ENCODE measurements at regions not wholly inside any gene's neighbourhood (a gene's known extent, or its start where the extent isn't known, plus 50 kb on each side); places are given as distances from the start of the nearest gene placed in this dataset.
"Not testable (repeated sequence)": the region's sequence is repeated elsewhere in the genome, so short reads cannot be mapped to it uniquely, and the experiment has no call there.

- DNase-seq (ENCODE audit: low spot score), result no peak
These were observed 85.7 kb downstream of the SUCLG1 start for GRCh38 chr2:84373391-84373790.

- DNase-seq (ENCODE audit: low spot score), result no peak
These were observed 96.5 kb downstream of the SUCLG1 start for GRCh38 chr2:84362541-84362940.

DNA sequence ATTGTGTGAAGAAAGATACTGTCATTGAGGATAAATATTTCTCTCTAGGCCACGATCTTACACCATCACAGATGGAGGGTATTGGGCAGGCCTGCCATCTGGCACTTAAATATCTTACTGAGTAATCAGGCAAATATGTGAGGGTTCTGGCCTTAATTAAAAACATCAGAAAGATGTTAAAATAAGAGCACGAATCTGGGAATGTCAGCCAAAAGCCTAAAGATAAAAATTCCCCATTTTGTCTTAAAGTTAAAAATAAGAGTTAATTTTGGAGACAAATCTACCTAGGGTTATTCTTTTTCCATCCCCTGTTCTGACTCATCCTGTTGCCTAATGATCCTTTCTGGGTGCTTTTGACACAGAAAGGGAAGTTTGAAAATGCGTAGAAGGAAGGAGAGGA is 121.0 kb downstream of the SUCLG1 start:
- no peak for DNase-seq (ENCODE audit: low spot score)

- no peak for DNase-seq (ENCODE audit: low spot score)
These were observed 131.3 kb downstream of the SUCLG1 start for GRCh38 chr2:84327645-84328249.

DNA sequence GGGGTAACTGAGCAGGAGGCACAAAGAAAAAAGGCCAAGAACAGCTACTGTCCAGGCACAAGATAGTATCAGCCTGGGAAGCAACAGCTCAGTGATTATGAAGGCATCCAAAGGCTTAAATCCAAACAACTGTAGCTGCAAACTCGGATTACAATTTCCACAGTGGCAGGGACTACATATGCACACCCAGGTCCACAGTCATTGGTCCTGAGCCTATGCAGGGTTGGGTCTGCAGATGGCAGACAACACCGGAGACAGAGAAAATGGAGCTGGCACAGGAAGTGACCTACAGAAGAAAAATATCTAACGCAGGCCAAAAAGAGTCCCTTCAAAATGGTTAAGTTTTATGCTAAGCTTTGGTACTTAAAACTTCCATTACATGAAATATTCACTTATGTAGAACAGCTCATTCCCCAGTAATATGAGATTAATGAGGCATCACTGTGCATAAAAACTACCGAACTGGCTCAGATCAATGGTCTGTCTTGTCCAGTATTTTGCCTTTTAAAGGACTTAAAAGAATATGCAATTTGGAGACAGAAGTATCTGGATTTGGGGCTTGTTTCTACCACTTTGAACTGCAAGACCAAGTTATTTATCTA is 132.1 kb downstream of the SUCLG1 start:
- DNase-seq (ENCODE audit: low spot score), result no peak

- no peak for DNase-seq (ENCODE audit: low spot score)
These were observed 135.2 kb downstream of the SUCLG1 start for GRCh38 chr2:84323890-84324289.

- no peak for DNase-seq (ENCODE audit: low spot score)
These were observed 138.1 kb downstream of the SUCLG1 start for GRCh38 chr2:84320940-84321339.

GRCh38 chr2:84319581-84319980 is 139.5 kb downstream of the SUCLG1 start:
- no peak for DNase-seq (ENCODE audit: low spot score)

DNA sequence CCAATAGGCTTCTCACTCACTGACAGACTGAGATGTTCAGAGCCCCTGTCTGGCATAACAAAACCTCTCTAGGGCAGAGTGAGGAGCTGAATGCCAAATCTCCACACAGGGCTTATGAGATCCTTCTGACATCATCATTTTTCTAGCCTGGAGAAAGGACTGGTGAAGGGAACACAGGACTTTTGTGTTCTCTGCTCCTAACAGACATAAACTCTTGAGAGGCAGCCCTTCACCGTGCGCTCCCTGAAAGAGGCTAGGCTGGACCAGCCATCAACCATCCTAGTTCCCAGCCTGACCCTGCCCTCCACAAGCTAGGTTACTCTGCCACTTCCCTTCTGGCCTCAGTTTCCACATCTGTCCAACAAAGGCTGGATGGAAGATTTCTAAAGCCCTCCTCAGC is 141.9 kb downstream of the SUCLG1 start:
- DNase-seq (ENCODE audit: low spot score), result no peak

DNA sequence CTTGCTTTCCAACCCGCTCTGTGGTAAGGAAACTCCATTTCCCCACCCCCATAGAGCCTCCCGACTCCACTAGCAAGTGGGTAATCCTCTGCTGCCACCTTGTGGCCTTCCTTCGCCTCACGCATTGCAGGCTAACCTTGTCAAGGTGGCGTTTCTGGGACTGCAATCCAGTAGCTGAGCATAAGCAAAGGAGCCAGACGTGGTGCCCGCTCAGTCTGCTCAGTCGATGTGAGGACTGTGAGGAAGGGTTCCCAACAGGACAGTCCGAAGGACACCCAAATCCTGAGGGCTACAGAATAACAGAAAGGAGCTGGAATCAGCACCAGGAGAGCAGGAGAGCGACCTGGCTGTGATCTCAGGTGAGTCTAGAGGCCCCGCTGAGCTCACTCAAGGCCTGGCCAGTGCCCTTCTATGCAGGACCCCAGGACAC is 144.2 kb downstream of the SUCLG1 start:
- peak; percentile 66 for DNase-seq (ENCODE audit: low spot score)

DNA sequence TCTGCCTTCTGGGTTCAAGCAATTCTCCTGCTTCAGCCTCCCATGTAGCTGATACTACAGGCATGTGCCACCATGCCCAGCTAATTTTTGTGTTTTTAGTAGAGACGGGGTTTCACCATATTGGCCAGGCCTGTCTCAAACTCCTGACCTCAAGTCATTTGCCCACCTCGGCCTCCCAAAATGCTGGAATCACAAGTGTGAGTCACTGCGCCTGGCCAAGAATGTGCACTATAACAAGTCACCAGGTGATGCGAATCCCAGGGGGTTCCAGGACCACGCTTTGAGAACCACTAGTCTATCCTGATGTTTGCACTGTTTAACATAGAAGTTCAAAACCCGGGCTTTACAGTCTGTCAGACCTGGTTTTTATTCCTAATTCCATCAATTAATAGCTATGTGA is 144.8 kb downstream of the SUCLG1 start:
- no peak for DNase-seq (ENCODE audit: low spot score)

DNA sequence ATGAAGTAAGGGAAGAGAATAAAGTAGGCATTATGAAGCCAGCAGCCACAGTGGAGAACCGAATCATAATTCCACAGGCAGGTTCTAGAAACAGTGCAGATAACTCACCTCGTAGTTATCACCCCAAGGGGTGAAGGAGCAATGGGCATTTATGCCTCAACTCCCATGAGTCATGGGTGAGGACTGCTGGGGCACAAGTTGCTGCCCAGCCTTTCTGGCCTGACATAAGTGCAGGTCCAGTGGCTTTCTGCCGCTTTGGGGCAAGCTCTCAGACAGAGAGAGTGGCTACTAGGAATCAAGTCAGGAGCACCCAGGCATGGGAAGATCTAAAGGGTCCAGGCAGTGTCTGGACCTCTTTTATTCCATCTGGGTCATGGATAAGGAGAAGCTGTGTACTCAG is 149.8 kb downstream of the SUCLG1 start:
- no peak for DNase-seq (ENCODE audit: low spot score)

DNA sequence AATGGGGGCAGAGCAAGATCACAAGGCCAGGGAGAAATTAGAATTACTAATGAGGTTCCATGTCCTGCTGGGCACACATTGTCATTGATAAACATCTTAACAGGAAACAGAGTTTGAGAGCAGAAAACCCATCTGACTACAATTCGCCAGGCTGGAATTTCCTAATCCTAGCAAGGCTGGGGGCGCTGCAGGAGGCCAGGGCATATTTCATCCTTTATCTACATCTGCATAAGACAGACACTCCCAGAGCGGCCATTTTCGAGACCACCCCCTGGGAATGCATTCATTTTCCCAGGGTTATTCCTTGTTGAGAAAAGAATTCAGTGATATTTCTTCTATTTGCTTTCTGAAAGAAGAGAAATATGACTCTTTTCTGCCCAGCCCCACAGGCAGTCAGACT is 152.7 kb downstream of the SUCLG1 start:
- no peak for DNase-seq (ENCODE audit: low spot score)

DNA sequence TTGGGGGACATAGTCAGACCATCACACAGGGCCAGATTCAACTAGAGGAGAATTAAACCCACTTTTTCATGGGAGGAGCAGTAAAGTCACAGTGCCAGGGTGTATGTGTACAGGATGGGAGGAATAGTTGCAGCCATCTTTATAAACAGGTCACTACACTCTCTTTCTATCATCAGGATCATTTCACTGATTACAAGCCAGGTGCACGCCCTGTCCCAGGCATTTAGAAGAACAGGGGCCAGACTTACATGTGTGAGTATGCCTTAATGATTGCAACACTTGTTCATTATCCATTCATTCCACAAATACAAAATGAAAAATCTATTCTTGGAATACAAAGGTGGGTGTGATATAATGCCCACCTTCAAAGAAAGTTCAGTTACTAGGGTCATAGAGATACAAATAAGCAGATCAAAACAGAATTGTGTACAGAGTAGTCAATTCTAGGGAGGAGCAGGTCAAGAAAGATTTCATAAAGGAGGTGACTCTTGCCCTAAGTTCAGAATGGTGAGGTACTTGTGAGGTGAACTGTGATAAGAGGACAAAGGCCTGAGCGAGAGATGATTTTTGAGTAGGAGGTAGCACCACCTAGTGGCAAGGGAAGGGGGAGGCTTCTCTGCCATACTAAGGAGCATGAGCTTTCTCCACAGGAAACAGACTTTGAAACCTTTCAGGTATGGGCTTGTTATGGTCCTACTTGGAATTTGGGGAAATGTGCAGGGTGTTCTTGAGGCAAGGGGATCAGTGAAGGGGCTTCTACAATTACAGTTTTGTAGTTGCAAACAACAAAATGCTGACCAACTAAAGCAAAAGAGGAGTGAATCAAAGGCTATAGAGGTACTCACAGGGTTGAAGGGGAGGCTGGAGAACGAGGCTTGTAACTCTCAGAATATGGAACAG is 156.3 kb downstream of the SUCLG1 start:
- peak; percentile 43 for DNase-seq (ENCODE audit: low spot score)

DNA sequence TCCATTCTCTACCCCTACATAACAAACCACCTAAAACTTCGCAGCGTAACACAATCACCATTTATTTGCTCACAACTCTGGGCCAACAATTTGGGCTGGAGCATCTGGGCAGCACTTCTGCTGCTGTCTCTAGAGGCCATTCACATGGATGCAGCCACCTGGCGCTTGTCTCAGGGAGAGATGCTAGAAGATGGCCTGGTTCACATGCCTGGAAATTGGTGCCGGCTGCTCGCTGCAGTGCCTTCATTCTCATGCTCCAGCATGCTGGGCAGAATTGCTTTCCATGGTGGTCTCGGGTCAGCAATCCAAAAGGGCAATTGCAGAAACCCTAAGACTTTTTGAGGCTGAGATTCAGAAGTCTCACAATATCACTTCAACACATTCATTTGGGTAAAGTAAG is 157.4 kb downstream of the SUCLG1 start:
- DNase-seq (ENCODE audit: low spot score), result no peak

DNA sequence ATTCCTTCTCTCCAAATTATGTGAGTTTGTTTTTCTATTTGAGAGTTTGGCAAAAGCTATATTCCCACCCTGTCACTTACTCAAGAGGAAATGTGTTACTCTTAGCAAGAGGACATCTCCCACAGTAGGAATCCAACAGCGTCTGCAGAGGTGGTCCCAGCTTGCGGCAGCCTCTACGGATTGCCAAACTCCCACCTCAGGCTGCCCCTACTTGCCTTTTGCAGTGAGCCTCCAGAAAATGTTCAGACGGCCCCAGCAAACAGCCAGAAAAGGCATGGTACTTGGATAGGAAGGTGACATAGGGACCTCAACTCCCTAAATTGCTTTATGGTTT is 158.4 kb downstream of the SUCLG1 start:
- DNase-seq (ENCODE audit: low spot score), result no peak

DNA sequence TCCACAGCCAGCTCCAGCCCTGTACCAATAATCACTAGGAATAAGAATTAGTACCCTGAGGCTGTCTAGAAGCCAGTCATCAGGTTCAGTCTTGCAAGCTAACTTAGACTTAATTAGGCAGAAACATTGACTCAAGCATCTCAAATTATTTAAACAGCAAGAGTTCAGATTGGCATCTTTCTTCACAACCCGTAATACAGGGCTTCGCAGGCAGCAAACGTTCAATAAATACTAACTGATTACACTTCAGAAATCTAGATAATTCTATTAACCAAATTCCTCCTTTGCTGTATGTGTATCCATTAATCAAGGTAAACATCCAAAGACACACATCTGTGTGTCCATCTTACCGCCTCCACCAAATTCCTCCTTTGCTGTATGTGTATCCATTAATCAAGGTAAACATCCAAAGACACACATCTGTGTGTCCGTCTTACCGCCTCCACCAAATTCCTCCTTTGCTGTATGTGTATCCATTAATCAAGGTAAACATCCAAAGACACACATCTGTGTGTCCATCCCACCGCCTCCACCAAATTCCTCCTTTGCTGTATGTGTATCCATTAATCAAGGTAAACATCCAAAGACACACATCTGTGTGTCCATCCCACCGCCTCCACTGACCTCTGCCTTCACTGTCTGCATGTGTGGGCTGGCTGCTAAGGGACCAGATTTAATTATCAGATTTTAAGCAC is 158.9 kb downstream of the SUCLG1 start:
- not testable (repeated sequence) for DNase-seq (ENCODE audit: low spot score)

- DNase-seq (ENCODE audit: low spot score), result no peak
These were observed 159.8 kb downstream of the SUCLG1 start for GRCh38 chr2:84299211-84299775.

GRCh38 chr2:84297155-84297554 is 161.9 kb downstream of the SUCLG1 start:
- DNase-seq (ENCODE audit: low spot score), result no peak

- no peak for DNase-seq (ENCODE audit: low spot score)
These were observed 165.2 kb downstream of the SUCLG1 start for GRCh38 chr2:84293791-84294380.

- DNase-seq (ENCODE audit: low spot score), result no peak
These were observed 166.5 kb downstream of the SUCLG1 start for GRCh38 chr2:84292545-84292944.

- no peak for DNase-seq (ENCODE audit: low spot score)
These were observed 168.5 kb downstream of the SUCLG1 start for GRCh38 chr2:84290537-84290936.
